Dermis blood vessel endothelial cell (primary cell): ENCODE measurements at regions not wholly inside any gene's neighbourhood (a gene's known extent, or its start where the extent isn't known, plus 50 kb on each side); places are given as distances from the start of the nearest gene placed in this dataset.
"Not testable (repeated sequence)": the region's sequence is repeated elsewhere in the genome, so short reads cannot be mapped to it uniquely, and the experiment has no call there.

Experiments
- DNase-seq: peaks from one replicate; pipeline ENCODE4 v3.0.0; 2010

GRCh38 chr1:87968197-87968955, 639.7 kb downstream of the LMO4 start:
- no peak for DNase-seq

GRCh38 chr1:87969040-87969439, 640.4 kb downstream of the LMO4 start:
- DNase-seq = no peak

DNA sequence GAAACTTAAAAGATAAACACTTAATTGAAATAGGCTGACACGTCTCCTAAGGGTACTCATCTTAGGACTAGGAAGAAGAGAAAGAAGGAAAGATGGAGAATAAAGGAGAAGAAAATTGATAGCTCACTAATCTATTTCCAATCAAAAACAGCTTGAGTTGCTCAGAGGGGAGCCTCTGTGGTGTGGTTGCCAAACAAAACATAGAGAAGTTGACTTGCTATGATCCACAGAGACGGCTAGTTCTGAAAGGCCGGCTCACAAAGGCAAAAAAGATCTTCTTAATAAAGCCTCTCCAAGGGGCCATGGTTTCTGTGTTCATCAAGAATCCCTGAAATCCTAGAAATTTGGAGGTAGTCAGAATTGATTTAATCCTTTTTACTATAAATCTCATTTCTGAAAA, 644.1 kb downstream of the LMO4 start:
- no peak for DNase-seq

- no peak for DNase-seq
These were observed 645.2 kb downstream of the LMO4 start for GRCh38 chr1:87973896-87974295.

DNA sequence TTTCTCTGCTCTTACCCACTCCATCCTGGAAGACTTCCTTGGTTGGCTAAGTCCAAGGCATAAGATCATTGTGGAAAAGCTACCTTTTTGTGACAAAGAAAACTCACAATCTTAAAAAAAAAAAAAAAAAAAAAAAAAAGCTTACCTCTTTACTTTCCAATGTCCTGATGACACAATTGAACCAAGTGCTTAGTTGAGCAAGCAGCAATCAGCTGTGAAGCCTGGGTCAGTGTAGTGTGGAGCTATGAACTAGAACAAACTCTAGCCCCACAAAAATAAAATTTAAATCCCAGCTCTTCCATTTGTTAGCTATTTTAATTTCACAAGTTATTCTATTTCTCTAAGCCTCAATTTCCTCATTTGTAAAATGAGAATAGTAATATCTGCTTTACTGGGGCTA, 647.6 kb downstream of the LMO4 start:
- no peak for DNase-seq

DNA sequence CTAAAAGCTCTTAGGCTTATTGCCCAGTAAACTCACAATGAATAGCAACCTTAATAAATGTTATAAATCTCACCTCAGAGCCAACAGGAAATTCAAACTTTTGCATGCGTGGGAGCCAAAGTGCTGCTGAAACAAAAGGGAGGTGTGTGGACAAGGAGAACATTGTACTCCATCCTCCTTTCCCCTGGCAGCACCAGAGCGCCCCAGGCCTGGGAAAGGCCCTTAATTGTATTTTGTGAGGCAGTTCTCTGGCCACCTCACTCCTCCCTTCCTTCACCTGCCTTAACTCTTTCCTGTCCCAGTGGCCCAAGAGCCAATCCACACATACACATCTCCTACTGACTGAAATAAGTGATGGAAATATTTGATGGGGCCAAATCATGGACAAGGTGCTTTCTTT, 648.5 kb downstream of the LMO4 start:
- DNase-seq = no peak

DNA sequence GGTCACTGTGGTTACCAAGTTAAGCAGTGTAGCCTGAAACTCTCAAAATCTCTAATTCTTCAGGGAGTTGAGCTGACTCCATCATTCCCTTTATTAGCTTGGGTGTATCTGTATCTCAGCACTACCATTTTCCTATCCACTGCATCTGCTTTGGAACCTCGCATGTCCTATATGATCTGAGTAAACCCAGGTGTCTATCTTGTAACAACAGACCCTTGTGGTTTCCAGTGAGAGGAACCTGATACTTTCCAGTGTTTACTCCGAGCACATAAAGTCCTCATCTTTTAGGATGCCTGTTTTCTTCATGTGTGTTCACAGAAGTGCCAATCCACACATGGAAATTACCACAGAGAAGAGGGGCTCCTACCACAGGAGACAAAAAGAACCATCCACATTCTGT, 650.4 kb downstream of the LMO4 start:
- no peak for DNase-seq

DNA sequence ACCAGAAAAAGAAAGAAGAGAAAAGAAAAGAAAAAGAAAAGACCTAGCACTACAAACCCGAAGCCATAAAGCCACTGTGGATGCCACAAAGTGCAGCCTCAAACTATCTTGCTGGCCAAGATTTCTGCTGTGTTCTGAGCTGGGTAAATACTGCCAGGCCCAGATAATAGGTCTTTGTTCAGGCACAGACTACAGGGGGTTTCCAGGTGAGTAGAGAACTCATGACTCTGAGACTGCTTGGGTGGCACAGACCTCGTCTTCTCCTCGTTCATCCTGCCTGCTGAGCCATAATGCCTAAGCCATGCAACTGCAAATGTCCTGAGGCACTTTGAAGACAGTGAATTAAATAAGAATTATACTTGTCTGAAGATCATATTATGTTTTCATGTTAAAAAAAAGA, 651.8 kb downstream of the LMO4 start:
- DNase-seq = no peak

GRCh38 chr1:87981386-87981785, 652.7 kb downstream of the LMO4 start:
- DNase-seq = no peak

GRCh38 chr1:87981810-87982209, 653.1 kb downstream of the LMO4 start:
- DNase-seq = no peak

DNA sequence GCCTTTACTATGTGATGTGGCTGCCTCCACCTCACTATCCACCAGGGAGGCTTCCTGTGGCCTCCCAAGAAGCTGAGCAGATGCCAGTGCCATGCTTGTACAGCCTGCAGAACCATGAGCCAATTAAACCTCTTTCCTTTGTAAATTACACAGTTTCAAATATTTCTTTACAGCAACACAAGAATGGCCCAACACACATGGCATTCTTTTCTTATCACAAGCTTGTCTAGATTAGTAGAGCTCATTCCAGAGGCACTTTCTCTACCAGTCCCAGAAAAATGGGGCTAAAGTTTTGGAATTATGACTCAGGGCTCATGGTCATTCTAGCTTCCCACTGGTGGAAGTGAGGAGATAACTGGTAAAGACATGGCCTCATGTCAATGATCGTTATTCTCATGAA, 655.2 kb downstream of the LMO4 start:
- no peak for DNase-seq

GRCh38 chr1:87985071-87985470, 656.4 kb downstream of the LMO4 start:
- DNase-seq = no peak

DNA sequence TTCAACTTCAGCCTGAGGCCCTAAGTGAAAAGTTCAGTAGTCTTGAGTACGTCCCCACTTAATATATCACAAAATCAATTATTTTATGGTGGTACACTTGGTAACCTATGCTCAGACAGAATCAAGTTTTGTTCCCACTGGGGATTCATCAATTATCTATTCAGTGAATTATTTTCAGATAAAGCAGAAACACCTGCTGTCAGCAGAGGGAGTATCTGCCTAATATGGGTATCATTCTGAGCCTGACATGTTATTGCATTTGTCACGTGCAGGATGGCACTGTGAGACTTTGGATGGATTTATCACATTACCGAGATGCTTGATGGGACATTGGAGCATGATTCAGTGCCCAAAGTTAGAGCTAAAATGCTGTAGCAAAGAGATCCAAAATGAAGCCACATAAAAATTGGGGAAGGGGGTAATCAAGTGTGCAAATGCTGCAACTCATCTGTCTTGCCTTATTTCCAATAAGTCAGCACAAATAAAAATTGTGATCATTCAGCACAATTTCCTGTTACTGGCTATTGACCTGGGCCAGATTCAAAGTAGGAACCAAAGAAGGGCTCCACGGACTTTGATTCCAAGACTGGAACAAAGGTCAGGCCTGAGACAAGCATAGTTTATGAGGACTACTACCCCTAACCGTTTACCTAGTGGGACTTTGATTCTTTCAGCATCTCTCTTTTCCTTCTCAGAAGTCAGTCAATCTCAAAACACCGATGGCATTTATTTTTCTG, 657.6 kb downstream of the LMO4 start:
- DNase-seq = no peak

DNA sequence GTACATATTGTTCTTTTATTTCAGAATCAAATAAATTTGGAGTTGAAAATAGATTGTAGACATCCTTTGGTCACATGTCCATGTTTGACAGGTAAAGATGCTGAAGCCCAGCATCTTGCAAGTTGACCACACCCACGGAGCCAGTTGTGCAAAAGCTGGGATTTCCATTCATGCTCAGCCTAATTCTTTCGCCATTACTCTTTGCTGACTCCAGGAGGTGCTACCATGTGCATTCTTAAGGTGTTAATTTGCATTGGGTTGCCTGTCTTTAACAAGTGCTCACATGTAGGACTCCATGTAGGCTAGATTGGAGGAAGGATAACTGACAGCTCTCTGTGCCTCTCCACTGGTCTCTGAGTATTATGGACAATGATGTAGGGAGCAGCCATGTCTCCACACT, 660.7 kb downstream of the LMO4 start:
- no peak for DNase-seq

DNA sequence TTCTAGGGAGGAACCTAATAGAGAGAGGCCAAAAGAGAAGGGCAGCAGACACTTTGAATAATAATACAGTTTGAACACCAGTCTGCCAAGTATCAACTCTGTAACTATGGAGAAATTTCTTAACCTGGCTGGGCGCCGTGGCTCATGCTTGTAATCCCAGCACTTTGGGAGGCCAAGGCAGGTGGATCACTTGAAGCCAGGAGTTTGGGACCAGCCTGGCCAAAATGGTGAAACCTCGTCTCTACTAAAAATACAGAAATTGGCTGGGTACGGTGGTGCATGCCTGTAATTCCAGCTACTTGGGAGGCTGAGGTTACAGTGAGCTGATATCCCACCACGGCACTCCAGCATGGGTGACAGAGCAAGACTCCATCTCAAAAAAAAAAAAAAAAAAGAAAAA, 663.9 kb downstream of the LMO4 start:
- not testable (repeated sequence) for DNase-seq

DNA sequence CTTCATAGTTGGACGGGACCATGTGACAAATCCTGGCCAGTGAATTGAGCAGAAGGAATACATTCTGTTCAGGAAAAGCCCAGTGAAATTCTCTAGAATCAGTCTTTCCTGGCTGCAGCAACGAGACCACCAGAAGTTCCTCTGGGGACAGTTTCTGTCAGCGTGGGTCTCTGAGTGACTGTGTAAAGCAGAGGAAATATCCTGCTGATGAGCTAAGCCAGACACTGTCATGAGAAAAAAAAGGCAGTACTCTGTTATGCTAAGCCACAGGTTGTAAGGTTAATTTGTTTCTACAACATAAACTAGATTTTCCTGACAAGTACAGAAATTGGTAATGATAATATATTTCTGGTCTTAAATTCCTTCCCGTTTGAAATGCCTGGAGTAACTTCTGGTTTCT, 664.4 kb downstream of the LMO4 start:
- no peak for DNase-seq

- DNase-seq = no peak
These were observed 671.2 kb downstream of the LMO4 start for GRCh38 chr1:87999852-88000251.

DNA sequence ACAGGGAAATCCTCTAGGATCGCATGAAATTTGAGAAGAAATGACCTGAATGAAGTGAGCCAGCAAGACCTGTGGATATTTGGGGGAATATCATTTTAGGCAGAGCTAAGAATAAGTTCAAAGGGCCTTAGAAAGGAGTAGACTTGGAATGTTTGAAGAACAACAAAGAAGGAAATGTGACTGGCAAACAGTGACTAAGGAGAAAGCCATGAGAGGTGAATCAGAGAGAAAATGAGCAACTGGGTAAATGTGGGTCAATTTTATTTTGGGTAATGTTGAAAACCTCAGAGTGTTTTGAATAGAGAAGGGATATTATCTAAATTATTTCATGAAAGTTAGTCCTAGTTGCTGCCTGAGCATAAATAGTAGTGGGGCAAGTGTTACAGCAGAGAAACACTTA, 672.8 kb downstream of the LMO4 start:
- DNase-seq = no peak

DNA sequence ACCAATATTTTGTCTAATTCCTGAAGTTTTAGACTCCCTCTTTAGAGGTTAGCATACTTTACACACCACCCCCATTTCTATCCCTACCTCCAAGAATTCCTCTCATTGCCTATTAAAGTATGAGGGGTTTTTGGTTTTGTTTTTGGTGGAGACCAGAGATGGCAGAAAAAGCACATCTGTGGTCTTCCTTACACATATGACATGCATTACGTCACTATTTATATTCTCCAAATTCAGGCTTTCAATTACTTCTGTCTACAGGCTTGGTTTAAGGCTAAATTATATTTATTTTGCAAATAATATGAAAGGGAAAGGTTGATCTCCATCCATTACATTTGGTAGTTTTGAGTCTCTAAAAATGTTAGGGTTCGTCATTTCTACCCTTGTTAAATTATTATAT, 674.6 kb downstream of the LMO4 start:
- no peak for DNase-seq

- DNase-seq = no peak
These were observed 674.2 kb upstream of the PKN2 start for GRCh38 chr1:88009916-88010315.

DNA sequence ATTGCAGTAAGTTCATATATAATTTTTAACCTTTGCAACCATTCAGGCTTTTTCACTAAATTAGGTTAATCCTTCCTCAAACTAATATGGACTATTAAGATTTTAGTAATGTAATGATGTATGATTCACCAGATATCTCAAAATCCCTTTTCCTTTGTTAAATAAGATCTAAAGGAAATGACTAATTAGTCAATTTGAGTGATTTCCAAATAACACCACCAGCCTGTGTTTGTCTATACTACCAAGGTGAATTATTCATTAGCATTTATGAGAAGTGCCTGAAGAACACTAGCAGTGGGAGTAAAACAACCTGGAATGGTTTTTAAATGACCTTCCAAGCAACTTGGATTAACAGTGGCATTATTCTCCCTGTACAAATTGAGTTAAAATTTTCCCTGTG, 670.6 kb upstream of the PKN2 start:
- DNase-seq = peak; percentile 1

DNA sequence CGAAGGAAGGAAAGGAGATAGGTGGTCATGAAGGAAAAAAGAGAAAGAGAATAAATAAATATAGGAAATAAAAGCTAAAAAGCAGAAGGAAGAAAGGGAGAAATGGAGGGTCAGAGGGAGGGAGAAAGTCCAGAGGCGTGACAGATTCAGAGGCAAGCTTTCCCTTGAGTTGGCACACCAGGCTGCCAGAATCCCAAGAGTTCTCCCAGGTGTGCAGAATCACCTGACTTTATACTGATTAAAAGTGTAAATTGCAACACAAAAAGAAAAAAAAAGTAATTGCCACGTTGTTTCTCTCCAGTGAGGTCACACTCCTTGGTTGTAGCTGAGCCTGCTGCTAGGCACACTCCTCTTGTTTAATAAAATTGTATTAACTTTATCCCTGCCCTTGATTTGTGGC, 669.9 kb upstream of the PKN2 start:
- DNase-seq = no peak

- no peak for DNase-seq
These were observed 667.1 kb upstream of the PKN2 start for GRCh38 chr1:88016947-88017346.

- no peak for DNase-seq
These were observed 662.5 kb upstream of the PKN2 start for GRCh38 chr1:88021529-88021928.

GRCh38 chr1:88022516-88022915, 661.6 kb upstream of the PKN2 start:
- no peak for DNase-seq
